ENCODE measurements at regions not wholly inside any gene's neighbourhood (a gene's known extent, or its start where the extent isn't known, plus 50 kb on each side); places are given as distances from the start of the nearest gene placed in this dataset.

GRCh38 chr16:77553130-77553529, 118.3 kb upstream of the ADAMTS18 start:
- DNase-seq (ENCODE audit: low read depth) = no peak
- no peak overlapping the region for H3K4me3 ChIP-seq (ENCODE audit: low read length)
- no peak for TF ChIP-seq CTCF (conservative IDR thresholded peaks at IDR 0.05; ENCODE audit: low read length)

DNA sequence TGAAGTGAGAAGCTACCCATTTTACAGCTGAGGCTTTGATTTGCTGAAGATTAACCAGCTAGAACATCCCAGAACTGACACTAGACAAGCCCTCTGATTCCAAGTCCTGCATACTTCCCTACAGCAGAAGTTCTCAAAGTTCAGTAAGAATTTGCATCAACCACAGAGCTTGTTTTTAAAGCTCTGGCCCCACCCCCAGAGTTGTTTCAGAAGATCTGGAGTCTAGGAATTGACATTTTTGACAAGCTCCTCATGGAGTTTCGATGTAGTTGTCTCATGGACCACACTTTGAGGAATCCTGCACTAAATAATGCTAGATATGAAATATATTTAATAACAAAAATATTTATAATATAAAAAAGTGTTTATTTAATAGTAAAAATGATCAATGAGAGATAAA, 120.3 kb upstream of the ADAMTS18 start:
- no peak for DNase-seq (ENCODE audit: low read depth)
- H3K4me3 ChIP-seq (ENCODE audit: low read length) = no peak overlapping the region
- TF ChIP-seq CTCF (conservative IDR thresholded peaks at IDR 0.05; ENCODE audit: low read length) = no peak

GRCh38 chr16:77555791-77556190, 121.0 kb upstream of the ADAMTS18 start:
- H3K4me3 ChIP-seq (ENCODE audit: low read length) = no peak overlapping the region
- DNase-seq (ENCODE audit: low read depth) = no peak
- TF ChIP-seq CTCF (conservative IDR thresholded peaks at IDR 0.05; ENCODE audit: low read length) = no peak

DNA sequence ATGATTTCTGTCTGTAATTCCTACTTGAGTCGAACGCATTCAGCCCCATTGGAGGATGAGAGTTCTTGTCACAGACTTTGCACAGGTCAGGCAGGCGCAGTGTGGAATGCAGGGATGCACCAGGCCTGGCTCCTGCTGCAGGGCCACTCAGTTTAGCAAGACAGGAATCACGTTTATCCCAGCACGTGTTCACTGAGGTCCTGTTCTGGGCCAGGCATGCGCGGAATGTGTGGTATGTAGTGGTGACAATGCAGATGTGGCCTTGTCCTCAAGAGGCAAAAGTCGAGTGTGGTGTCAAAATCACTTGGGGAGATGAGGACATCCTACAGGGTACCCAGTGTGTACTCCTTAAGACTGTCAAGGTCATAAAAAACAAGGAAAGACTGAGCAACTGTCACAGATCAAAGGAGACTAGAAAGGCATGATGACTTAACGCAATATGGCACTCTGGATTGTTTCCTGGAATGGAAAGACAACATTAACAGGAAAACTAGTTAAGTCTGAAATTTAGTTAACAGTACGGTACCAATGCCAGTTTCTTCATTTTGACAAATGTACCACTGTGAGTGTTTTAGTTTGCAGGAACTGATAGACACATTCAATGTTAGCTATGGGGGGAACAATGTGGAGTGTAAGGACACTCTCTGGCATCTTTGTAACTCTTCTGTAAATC, 121.5 kb upstream of the ADAMTS18 start:
- DNase-seq (ENCODE audit: low read depth) = peak; percentile 46
- no peak for TF ChIP-seq CTCF (conservative IDR thresholded peaks at IDR 0.05; ENCODE audit: low read length)
- no peak overlapping the region for H3K4me3 ChIP-seq (ENCODE audit: low read length)

GRCh38 chr16:77557385-77557784, 122.6 kb upstream of the ADAMTS18 start:
- no peak for TF ChIP-seq CTCF (conservative IDR thresholded peaks at IDR 0.05; ENCODE audit: low read length)
- H3K4me3 ChIP-seq (ENCODE audit: low read length) = no peak overlapping the region
- DNase-seq (ENCODE audit: low read depth) = no peak

DNA sequence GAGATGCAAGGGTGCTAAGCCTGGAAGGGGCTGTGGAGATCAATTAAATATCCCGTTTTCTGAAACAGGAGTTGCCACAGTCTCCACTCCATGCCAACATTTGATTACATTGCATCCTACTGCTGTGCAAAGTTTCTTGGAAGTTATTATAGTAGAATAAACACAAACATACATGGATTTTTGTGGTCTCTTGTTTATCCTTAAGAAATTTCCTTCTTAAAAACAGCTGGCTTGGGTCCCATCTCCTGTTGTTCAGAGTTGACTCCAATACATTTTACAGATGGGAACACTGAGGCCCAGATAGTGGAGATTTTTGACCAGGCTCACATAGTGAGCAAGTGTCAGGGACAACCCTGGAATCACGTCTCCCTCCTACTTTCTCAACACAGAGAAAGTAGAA, 124.0 kb upstream of the ADAMTS18 start:
- no peak for DNase-seq (ENCODE audit: low read depth)
- H3K4me3 ChIP-seq (ENCODE audit: low read length) = no peak overlapping the region
- TF ChIP-seq CTCF (conservative IDR thresholded peaks at IDR 0.05; ENCODE audit: low read length) = no peak

GRCh38 chr16:77562497-77562896, 127.7 kb upstream of the ADAMTS18 start:
- no peak overlapping the region for H3K4me3 ChIP-seq (ENCODE audit: low read length)
- no peak for TF ChIP-seq CTCF (conservative IDR thresholded peaks at IDR 0.05; ENCODE audit: low read length)
- DNase-seq (ENCODE audit: low read depth) = no peak
